Gastrocnemius medialis (tissue), 4 donors: ENCODE measurements at regions not wholly inside any gene's neighbourhood (a gene's known extent, or its start where the extent isn't known, plus 50 kb on each side); places are given as distances from the start of the nearest gene placed in this dataset.

Experiments used
- CTCF ChIP-seq, 5 experiments: fragments of 450-650 bp in 3 of 5; fragments of 200-600 bp in 2 of 5; sonication (generic) in 2 of 5; IDR thresholded peaks in 4 of 5; conservative IDR thresholded peaks in 1 of 5; 1 replicate in 4 of 5; 2 replicates in 1 of 5; pipeline ENCODE4 v1.5.1; 2016 to 2019; ENCODE audit warnings: antibody characterized with exemption in 5 of 5, mild to moderate bottlenecking in 3 of 5, moderate library complexity in 3 of 5
- POLR2A ChIP-seq, 2 donors: fragments of 450-650 bp; IDR thresholded peaks; one replicate each; pipeline ENCODE4 v1.6.1; 2017; ENCODE audit warnings: antibody characterized with exemption in 2 of 2, mild to moderate bottlenecking in 2 of 2, moderate library complexity in 2 of 2

DNA sequence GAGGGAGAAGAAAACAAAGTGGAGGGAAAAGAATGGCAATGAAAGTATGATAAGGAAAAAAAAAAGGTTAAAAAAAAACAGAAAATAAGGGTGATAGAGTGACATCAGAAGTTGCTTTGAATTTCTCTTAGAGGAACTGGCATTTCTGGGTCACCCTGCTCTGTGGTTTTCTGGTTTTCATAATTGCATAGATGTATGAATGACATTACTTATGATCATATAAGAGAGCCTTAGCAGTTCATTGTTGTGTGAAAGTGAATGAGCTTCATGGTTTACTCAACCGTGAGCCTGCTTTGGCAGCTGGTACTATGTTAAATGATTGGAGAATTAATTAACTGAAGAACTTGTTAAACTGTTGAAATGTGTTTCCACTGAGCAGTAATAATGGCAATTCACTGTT, 336.4 kb upstream of the FBXO33 start:
- TF ChIP-seq CTCF (IDR thresholded peaks at IDR 0.05 in 4 of 5, conservative IDR thresholded peaks at IDR 0.05 in 1 of 5) = no peak
- TF ChIP-seq POLR2A (IDR thresholded peaks at IDR 0.05) = no peak
